MCF 10A (cell line): ENCODE measurements at regions not wholly inside any gene's neighbourhood (a gene's known extent, or its start where the extent isn't known, plus 50 kb on each side); places are given as distances from the start of the nearest gene placed in this dataset.

ENCODE experiments used
- BruUV-seq: library from RNA; stranded (reverse); fragments of 400-500 nt; replicated peaks from 2 replicates; lab custom pipeline; 2021; lab: Mats Ljungman, UMichigan
- CTCF ChIA-PET: fragments of 300-600 bp; sonication (Branson Sonifier 250); formaldehyde crosslinking; extraction: SDS; loops from one replicate; lab custom pipeline; 2021; ENCODE audit warnings: antibody characterized with exemption, inconsistent platforms; lab: Yijun Ruan, JAX
- POLR2A ChIA-PET: fragments of 300-600, 350-650 bp; sonication (Branson Sonifier 250); formaldehyde crosslinking; extraction: SDS; loops from one replicate; lab custom pipeline; 2020; ENCODE audit warnings: antibody characterized with exemption, inconsistent platforms; lab: Yijun Ruan, JAX
- DNase-seq: peaks from one replicate; pipeline ENCODE4 v3.0.0-alpha.2; 2018; ENCODE audit not compliant: unreplicated experiment
- H3K27ac Mint-ChIP-seq: one replicate; pipeline ENCODE4 v1.8.0; 2022; ENCODE audit warnings: mild to moderate bottlenecking, low read depth, mixed read lengths; ENCODE audit not compliant: unreplicated experiment
- H3K27me3 Mint-ChIP-seq: one replicate; pipeline ENCODE4 v1.8.0; 2022; ENCODE audit warnings: mixed read lengths; ENCODE audit not compliant: insufficient read depth, unreplicated experiment
- H3K36me3 Mint-ChIP-seq: one replicate; pipeline ENCODE4 v1.8.0; 2022; ENCODE audit warnings: mild to moderate bottlenecking, moderate library complexity, mixed read lengths; ENCODE audit not compliant: insufficient read depth, unreplicated experiment
- H3K4me1 Mint-ChIP-seq: one replicate; pipeline ENCODE4 v1.8.0; 2022; ENCODE audit warnings: mixed read lengths; ENCODE audit not compliant: insufficient read depth, unreplicated experiment
- H3K4me3 Mint-ChIP-seq: one replicate; pipeline ENCODE4 v1.8.0; 2022; ENCODE audit warnings: mild to moderate bottlenecking, moderate library complexity, mixed read lengths; ENCODE audit not compliant: unreplicated experiment
- H3K9me3 Mint-ChIP-seq: one replicate; pipeline ENCODE4 v1.8.0; 2022; ENCODE audit warnings: mixed read lengths; ENCODE audit not compliant: unreplicated experiment
- CTCF ChIP-seq: fragments of 200-600 bp; IDR thresholded peaks from one replicate; pipeline ENCODE4 v1.8.0; 2022; ENCODE audit warnings: antibody characterized with exemption, mild to moderate bottlenecking; ENCODE audit not compliant: unreplicated experiment
- intact Hi-C: fragments of 100-400 bp; cut with micrococcal nuclease; formaldehyde crosslinking; loops from 2 replicates; pipeline ENCODE4 v1.14.1; 2022

- intact Hi-C loops = no loop called here
- Mint-ChIP-seq H3K4me1 (no peaks in the 10 kb centered on the region), H3K27me3 (no peaks in the 10 kb centered on the region), H3K27ac (no peak overlapping the region), H3K9me3 (peaks cover 36% of the 10 kb centered on the region), H3K36me3 (no peaks in the 10 kb centered on the region), H3K4me3 (no peak overlapping the region)
- no TSS peak for BruUV-seq
- no peak for DNase-seq
- ChIA-PET POLR2A (no interaction called here), CTCF (no interaction called here)
- TF ChIP-seq CTCF = no peak
Observed at GRCh38 chr16:5907544-5907943, 809.9 kb upstream of the EEF2KMT start.

GRCh38 chr16:5906351-5906750 lies 808.8 kb upstream of the EEF2KMT start:
- intact Hi-C loops = no loop called here
- ChIA-PET POLR2A (no interaction called here), CTCF (no interaction called here)
- H3K9me3 Mint-ChIP-seq = peaks cover 39% of the 10 kb centered on the region
- no peaks in the 10 kb centered on the region for H3K36me3 Mint-ChIP-seq
- BruUV-seq = no TSS peak
- no peak overlapping the region for H3K4me3 Mint-ChIP-seq
- H3K27me3 Mint-ChIP-seq = no peaks in the 10 kb centered on the region
- H3K4me1 Mint-ChIP-seq = no peaks in the 10 kb centered on the region
- TF ChIP-seq CTCF = no peak
- H3K27ac Mint-ChIP-seq = no peak overlapping the region
- no peak for DNase-seq

- Mint-ChIP-seq H3K4me1 (no peaks in the 10 kb centered on the region), H3K27me3 (no peaks in the 10 kb centered on the region), H3K27ac (no peak overlapping the region), H3K4me3 (no peak overlapping the region), H3K36me3 (no peaks in the 10 kb centered on the region), H3K9me3 (peaks cover 39% of the 10 kb centered on the region)
- no peak for TF ChIP-seq CTCF
- POLR2A ChIA-PET = no interaction called here
- no TSS peak for BruUV-seq
- intact Hi-C loops = no loop called here
- DNase-seq = no peak
- CTCF ChIA-PET = no interaction called here
Observed at GRCh38 chr16:5905935-5906334, 808.3 kb upstream of the EEF2KMT start.

GRCh38 chr16:5903832-5904231 lies 806.2 kb upstream of the EEF2KMT start:
- no peak for TF ChIP-seq CTCF
- H3K36me3 Mint-ChIP-seq = no peaks in the 10 kb centered on the region
- H3K27ac Mint-ChIP-seq = no peak overlapping the region
- no peak overlapping the region for H3K4me3 Mint-ChIP-seq
- ChIA-PET POLR2A (no interaction called here), CTCF (no interaction called here)
- no peaks in the 10 kb centered on the region for H3K27me3 Mint-ChIP-seq
- no peaks in the 10 kb centered on the region for H3K4me1 Mint-ChIP-seq
- H3K9me3 Mint-ChIP-seq = peaks cover 49% of the 10 kb centered on the region
- no TSS peak for BruUV-seq
- intact Hi-C loops = no loop called here
- no peak for DNase-seq
